Mesothelial cell of epicardium (in vitro differentiated cells): ENCODE measurements at regions not wholly inside any gene's neighbourhood (a gene's known extent, or its start where the extent isn't known, plus 50 kb on each side); places are given as distances from the start of the nearest gene placed in this dataset.

Source experiments
- DNase-seq, 2 experiments: peaks; one replicate each; pipeline ENCODE4 v3.0.0; 2021; ENCODE audit warnings: low spot score in 2 of 2; ENCODE audit not compliant: unreplicated experiment in 2 of 2
- H3K27ac Mint-ChIP-seq: 2 replicates; pipeline ENCODE4 v1.8.0; 2021; ENCODE audit warnings: mixed read lengths
- H3K27me3 Mint-ChIP-seq: 2 replicates; pipeline ENCODE4 v1.8.0; 2021; ENCODE audit warnings: low read depth, mixed read lengths
- H3K36me3 Mint-ChIP-seq: 2 replicates; pipeline ENCODE4 v1.8.0; 2021; ENCODE audit warnings: mixed read lengths
- H3K4me1 Mint-ChIP-seq: 2 replicates; pipeline ENCODE4 v1.8.0; 2021; ENCODE audit warnings: mixed read lengths
- H3K4me3 Mint-ChIP-seq: 2 replicates; pipeline ENCODE4 v1.8.0; 2021; ENCODE audit warnings: mild to moderate bottlenecking, moderate library complexity, mixed read lengths
- H3K9me3 Mint-ChIP-seq: 2 replicates; pipeline ENCODE4 v1.8.0; 2021; ENCODE audit warnings: mixed read lengths
- CTCF ChIP-seq: fragments of 200-600 bp; sonication (generic); IDR thresholded peaks from one replicate; pipeline ENCODE4 v1.5.0; 2021; ENCODE audit warnings: antibody characterized with exemption; ENCODE audit not compliant: unreplicated experiment

GRCh38 chr18:57294547-57294946, 57.8 kb upstream of the ST8SIA3 start:
- H3K27me3 Mint-ChIP-seq: peaks cover 13% of the 10 kb centered on the region
- H3K9me3 Mint-ChIP-seq: peaks cover under 1% of the 10 kb centered on the region
- no peak overlapping the region for H3K4me3 Mint-ChIP-seq
- no peak overlapping the region for H3K27ac Mint-ChIP-seq
- H3K4me1 Mint-ChIP-seq: no peaks in the 10 kb centered on the region
- DNase-seq: no peak
- TF ChIP-seq CTCF: no peak
- H3K36me3 Mint-ChIP-seq: no peaks in the 10 kb centered on the region

- peaks cover 19% of the 10 kb centered on the region for H3K27me3 Mint-ChIP-seq
- H3K4me1 Mint-ChIP-seq: no peaks in the 10 kb centered on the region
- no peak for TF ChIP-seq CTCF
- H3K36me3 Mint-ChIP-seq: no peaks in the 10 kb centered on the region
- no peak overlapping the region for H3K27ac Mint-ChIP-seq
- no peak overlapping the region for H3K4me3 Mint-ChIP-seq
- no peak for DNase-seq
- no peaks in the 10 kb centered on the region for H3K9me3 Mint-ChIP-seq
These were observed 56.0 kb upstream of the ST8SIA3 start for GRCh38 chr18:57296336-57296735.

- H3K27me3 Mint-ChIP-seq: peaks cover 29% of the 10 kb centered on the region
- TF ChIP-seq CTCF: no peak
- no peak overlapping the region for H3K27ac Mint-ChIP-seq
- H3K4me1 Mint-ChIP-seq: no peaks in the 10 kb centered on the region
- no peak overlapping the region for H3K4me3 Mint-ChIP-seq
- no peaks in the 10 kb centered on the region for H3K9me3 Mint-ChIP-seq
- no peak for DNase-seq
- no peaks in the 10 kb centered on the region for H3K36me3 Mint-ChIP-seq
These were observed 55.1 kb upstream of the ST8SIA3 start for GRCh38 chr18:57297306-57297705.

GRCh38 chr18:57299931-57300330, 52.4 kb upstream of the ST8SIA3 start:
- H3K4me1 Mint-ChIP-seq: no peaks in the 10 kb centered on the region
- no peaks in the 10 kb centered on the region for H3K36me3 Mint-ChIP-seq
- no peak overlapping the region for H3K27ac Mint-ChIP-seq
- no peak overlapping the region for H3K4me3 Mint-ChIP-seq
- H3K27me3 Mint-ChIP-seq: peaks cover 33% of the 10 kb centered on the region
- TF ChIP-seq CTCF: no peak
- no peak for DNase-seq
- H3K9me3 Mint-ChIP-seq: no peaks in the 10 kb centered on the region

- no peak for TF ChIP-seq CTCF
- Mint-ChIP-seq H3K4me1 (no peaks in the 10 kb centered on the region), H3K36me3 (no peaks in the 10 kb centered on the region), H3K27ac (no peak overlapping the region), H3K27me3 (peaks cover 33% of the 10 kb centered on the region), H3K4me3 (no peak overlapping the region), H3K9me3 (no peaks in the 10 kb centered on the region)
- no peak for DNase-seq
These were observed 50.5 kb upstream of the ST8SIA3 start for GRCh38 chr18:57301573-57302559.
